Spleen (tissue), 7 donors: ENCODE measurements at regions not wholly inside any gene's neighbourhood (a gene's known extent, or its start where the extent isn't known, plus 50 kb on each side); places are given as distances from the start of the nearest gene placed in this dataset.

Source experiments
- POLR2A ChIP-seq, 3 donors: fragments of 450-650 bp; IDR thresholded peaks; one replicate each; pipeline ENCODE4 v1.5.1; 2017; ENCODE audit warnings: antibody characterized with exemption in 3 of 3, mild to moderate bottlenecking in 1 of 3
- POLR2AphosphoS5 ChIP-seq, 3 donors: sonication (generic); formaldehyde crosslinking; IDR thresholded peaks; one replicate each; pipeline ENCODE4 v1.5.1; 2017; ENCODE audit warnings: antibody characterized with exemption in 3 of 3
- TF ChIP-seq, protein P1 (sequence below), 11 experiments: fragments of 200-600 bp in 7 of 11; fragments of 450-650 bp in 4 of 11; sonication (generic) in 4 of 11; IDR thresholded peaks in 8 of 11; conservative IDR thresholded peaks in 3 of 11; 1 replicate in 7 of 11; 2 replicates in 4 of 11; pipeline versions ENCODE4 v1.4.0 to v1.8.0; 2016 to 2021; ENCODE audit warnings: antibody characterized with exemption in 11 of 11, inconsistent platforms in 4 of 11, mild to moderate bottlenecking in 1 of 11
- donor health status: DM: no; HTN: no; CAD: no; lungs with moderate emphysema.
- donor health status: DM: no; HTN: no; CAD: no.
- donor health status: DM: no; HTN: no; CAD: no.

DNA sequence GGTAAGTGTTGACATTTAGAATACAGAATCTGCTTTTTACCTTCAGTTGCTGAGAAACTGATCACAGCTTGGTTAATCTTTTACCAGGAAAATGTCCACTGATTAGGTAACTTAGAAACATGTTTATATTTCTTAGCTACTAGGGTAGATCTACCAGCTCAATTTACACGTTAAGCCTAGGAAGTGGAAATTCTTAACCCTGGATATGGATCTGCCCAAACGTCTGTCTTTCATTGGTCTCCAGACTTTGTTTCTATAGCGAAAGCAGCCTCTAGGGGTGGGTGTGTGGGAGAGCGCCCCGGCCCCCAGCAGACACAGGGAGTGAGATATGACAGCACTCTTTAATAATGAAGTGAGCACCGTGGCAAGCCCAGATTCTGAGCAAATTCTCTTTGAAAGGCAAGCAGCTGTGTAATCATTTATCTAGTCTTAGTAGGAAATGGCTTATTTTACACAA, 141.6 kb upstream of the ZNF608 start:
- TF ChIP-seq, protein P1, sequence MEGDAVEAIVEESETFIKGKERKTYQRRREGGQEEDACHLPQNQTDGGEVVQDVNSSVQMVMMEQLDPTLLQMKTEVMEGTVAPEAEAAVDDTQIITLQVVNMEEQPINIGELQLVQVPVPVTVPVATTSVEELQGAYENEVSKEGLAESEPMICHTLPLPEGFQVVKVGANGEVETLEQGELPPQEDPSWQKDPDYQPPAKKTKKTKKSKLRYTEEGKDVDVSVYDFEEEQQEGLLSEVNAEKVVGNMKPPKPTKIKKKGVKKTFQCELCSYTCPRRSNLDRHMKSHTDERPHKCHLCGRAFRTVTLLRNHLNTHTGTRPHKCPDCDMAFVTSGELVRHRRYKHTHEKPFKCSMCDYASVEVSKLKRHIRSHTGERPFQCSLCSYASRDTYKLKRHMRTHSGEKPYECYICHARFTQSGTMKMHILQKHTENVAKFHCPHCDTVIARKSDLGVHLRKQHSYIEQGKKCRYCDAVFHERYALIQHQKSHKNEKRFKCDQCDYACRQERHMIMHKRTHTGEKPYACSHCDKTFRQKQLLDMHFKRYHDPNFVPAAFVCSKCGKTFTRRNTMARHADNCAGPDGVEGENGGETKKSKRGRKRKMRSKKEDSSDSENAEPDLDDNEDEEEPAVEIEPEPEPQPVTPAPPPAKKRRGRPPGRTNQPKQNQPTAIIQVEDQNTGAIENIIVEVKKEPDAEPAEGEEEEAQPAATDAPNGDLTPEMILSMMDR (IDR thresholded peaks at IDR 0.05 in 8 of 11, conservative IDR thresholded peaks at IDR 0.05 in 3 of 11) = no peak
- no peak for TF ChIP-seq POLR2AphosphoS5 (IDR thresholded peaks at IDR 0.05)
- no peak for TF ChIP-seq POLR2A (IDR thresholded peaks at IDR 0.05)
